RPMI8226 (cell line): ENCODE measurements at regions not wholly inside any gene's neighbourhood (a gene's known extent, or its start where the extent isn't known, plus 50 kb on each side); places are given as distances from the start of the nearest gene placed in this dataset.
"Not testable (repeated sequence)": the region's sequence is repeated elsewhere in the genome, so short reads cannot be mapped to it uniquely, and the experiment has no call there.

Source experiments
- DNase-seq: peaks from one replicate; pipeline ENCODE4 v3.0.0-alpha.2; 2015

DNA sequence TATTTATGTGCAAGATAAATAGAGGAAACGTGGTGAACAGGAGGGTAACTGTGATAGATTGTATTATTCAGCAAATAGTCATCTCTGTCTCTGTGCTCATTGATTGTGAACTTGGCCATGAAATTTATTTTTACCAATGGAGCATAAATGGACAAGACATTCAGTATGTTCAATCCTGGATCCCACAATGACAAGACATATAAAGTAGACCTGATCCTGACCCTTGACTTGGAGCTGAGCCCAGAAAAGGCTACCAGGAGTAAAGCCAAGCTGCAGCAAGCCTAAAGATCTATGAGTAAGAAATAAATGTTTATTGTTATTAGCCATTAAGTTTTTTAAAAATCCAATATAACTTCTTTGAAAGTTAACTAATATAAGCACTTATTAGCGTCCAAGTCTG lies 531.2 kb downstream of the PIK3C3 start:
- no peak for DNase-seq

DNA sequence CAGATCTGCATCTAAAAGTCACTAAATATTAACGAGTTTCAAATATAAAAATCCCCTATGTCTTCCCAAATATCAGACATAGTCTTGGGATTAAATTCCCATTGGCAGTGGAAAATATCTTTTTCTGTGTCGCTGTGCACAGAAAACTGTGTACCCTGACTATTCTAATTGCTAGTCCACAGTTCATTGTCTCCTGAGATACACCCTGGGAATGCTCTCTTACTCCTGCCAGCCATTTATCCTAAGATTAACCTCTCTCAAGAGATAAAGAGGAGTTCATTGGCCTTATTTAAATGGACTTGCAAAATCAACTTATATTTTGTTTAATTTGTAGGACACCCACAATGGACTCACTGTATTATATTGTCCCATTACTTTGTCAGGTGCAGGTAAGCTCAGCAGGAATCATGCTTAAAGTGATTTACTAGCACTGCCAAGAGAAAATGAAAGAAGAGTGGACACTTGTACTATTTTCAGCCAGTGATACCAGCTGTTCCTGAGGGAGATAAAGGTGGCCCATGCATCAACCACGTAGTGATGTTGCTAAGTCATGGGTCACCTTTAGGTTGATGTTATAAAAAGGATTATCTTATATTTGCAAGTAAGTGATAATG lies 553.8 kb downstream of the PIK3C3 start:
- DNase-seq = no peak

DNA sequence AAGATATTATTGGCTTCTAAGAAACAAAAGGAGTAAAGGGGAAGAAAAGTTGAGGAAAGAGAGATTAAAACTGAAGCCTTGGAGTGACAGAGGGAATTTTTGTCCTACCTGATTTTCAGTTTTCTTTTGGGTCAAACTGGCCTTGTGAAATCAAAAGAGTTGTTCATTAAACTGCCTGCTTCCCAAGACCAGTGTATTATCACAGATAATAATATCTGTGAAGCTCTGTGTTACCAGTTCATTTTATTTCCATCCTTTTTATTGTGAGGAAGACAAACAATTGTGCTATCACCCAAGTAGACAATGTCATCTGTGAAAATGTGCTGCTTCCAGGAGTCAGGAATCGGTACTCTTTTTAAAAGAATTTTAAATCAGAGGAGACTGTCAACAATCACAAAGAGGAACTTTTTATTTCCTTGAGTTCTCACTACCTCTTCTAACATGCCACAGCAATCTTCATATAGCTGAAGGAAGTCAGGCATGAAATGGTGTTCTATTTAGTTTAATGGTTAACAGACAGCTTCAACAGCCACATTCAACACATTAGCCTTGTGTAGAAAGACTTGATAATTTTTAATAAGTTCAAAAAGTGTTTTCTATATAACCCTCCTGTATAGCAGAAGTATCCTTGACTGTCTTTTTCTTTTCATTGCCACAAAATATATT lies 554.8 kb downstream of the PIK3C3 start:
- DNase-seq = no peak

DNA sequence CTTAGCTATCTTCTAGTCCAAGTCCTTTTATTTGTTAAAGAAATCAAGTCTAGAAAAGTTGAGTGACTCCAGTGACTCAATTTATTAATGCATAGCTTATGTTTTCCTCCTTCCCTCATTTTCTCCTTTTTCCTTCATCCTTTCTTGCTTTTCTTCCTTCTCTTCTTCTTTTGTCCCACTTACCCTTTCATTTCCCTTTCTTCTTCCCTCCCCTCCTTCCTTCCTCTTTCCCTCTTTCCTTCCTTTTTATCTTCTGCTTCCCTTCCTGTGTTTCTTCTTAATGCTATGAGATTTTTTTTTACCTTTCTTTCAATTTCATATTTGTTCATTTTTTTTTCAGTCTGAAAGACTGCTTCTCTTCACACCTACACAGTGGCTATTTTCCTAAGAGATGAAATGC lies 555.5 kb downstream of the PIK3C3 start:
- no peak for DNase-seq

DNA sequence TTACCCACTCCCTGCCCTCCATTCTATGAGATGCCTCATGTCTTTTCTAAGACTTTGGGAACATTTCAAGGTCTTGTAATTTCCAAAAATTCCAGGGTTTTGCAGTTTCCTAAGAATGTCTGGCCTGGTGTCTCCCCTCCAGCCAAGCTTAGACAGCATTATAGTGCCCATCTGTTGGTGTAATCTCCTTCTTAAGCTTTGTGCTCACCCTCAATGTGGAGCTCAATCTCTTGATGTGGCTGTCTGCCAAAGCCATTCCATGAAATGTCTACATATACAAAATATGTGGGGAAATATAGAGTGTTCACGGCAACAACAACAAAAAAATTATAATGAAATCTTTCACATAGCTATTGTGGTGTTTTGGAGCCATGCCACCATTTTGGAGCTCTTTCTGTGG lies 558.4 kb downstream of the PIK3C3 start:
- no peak for DNase-seq

DNA sequence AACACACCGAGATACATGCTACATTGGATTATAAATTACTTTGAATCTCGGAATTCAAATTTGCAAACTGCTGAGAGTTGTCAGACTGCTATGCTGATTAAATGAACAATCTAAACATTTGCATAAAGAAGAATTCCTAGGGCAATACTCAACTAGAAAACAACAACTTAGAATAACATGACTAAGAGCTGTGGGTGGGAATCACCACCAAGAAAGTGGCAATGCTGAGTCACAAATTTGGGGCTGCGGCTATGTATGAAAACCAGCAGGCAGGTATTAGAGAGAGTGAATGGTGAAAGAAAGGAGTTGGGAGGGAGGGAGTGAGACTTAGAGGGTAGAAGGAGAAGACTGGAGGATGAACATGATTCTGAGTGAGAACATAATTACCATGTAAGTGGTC lies 559.5 kb downstream of the PIK3C3 start:
- no peak for DNase-seq

DNA sequence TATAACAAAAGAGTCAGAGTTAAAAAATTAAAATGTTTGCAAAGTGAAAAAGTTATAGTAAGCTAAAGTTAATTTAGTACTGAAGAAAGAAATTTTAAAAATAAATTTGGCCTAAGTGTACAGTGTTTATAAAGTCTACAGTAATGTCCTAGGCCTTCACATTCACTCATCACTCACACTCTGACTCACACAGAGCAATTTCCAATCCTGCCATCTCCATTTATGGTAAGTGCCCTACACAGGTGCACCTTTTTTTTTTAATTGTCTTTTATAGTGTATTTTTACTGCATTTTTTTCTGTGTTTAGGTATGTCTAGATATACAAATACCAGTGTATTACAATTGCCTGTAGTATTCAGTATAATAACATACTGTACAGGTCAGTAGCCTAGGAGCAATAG lies 562.9 kb downstream of the PIK3C3 start:
- no peak for DNase-seq

DNA sequence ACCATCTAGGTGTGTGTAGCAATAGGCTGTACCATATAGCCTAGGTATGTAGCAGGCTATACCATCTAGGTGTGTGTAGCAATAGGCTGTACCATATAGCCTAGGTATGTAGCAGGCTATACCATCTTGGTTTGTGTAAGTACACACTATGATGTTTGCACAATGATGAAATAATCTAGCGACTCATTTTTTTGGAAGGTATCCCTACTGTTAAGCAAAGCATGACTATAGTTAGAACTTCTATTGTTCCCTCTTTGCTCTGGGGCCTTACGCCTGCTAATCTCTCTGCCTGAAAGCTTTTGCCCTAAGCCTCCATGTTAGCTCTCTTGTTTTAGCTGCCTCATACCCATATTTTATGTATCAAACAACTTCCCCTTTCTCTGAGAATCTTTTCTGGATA lies 563.3 kb downstream of the PIK3C3 start:
- not testable (repeated sequence) for DNase-seq

DNA sequence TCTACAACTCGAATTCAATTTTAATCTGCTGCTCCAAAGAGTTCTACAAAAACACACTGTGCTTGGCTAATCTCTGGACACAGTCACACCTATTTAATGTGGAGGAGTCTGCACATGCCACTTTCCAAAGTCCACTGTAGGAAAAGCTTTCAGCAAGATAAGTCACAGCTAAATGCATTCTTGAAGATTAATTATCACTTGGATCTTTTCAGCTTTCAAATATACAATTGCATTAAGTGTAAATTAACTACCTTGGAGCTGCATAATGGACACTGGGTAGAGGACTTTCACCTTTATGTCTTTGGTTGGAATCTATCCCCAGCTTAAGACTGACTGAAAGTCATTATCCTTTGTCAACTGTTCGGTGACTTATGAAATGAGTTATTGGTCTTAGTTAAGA lies 565.1 kb downstream of the PIK3C3 start:
- no peak for DNase-seq

DNA sequence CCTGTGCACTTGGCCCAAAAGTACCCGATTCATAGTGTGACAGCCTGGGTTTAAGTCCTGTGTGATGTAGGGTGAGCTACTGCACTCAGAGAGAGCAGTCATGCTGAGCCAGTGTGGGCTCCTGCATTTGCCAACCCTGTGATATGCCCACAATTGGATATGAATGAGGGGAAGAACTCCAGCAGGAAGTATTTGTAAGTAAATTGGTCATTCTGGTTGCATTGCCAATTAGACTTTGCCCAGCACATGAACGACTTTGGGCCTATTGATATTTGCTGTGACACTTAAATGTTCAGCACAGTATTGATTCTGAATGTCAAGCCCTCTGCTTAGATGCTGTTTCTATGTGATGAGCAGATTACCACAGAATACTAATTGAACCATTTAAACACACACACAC lies 570.9 kb downstream of the PIK3C3 start:
- no peak for DNase-seq

DNA sequence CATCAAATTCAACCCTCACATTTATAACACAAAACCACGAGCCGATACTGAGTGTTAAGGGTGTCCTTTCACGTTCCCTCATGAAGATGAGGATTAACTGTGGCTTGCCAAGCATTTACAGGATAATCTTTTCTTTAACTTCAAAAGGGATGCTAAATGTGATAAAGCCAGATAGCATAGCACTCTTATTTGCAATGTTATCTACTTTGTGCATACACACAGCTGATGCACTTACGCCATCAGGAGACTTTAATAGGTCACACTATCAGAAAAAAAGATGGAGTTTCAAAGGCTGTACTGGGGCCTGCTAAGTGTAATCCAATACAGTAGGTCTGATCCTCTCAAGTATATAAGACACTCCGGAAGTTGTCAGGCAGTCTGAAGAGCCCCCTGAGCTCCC lies 572.7 kb downstream of the PIK3C3 start:
- DNase-seq = no peak

DNA sequence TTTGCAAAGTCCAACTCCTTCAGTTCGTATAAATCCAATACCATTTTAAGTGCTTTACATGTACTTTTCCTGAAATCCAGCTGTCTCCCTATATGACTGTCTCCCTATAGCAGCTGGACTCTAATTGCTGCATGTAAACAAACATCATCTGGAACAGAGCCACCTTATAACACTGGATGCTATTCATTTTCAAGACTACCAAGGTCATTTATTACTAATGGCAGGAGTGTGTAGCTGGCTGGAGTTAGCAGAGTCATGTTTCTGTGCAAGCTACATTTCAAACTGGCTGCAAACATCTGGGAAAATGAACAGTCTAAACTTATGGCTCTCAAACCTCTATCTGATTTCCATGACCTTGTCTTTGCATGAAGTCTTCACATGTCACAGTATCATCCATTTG lies 575.2 kb downstream of the PIK3C3 start:
- no peak for DNase-seq

DNA sequence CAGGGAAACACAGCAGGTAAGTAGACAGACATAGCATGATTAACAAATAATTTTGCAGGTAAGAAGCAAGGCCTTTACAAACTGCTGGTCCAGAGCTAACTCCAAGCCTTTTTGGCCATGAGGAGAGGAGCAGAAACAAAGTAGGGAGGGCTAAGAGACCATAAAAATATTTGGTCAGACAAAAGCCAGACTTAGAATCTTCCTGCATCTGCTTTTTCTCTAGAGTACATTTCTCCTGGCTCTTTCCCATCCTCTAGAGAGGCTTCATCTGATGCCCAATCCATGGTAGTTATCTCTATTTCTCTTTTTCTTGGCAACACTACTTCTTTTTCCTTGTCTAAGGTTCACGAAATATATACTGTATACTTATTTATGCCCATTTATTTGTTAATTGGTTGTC lies 577.1 kb downstream of the PIK3C3 start:
- no peak for DNase-seq

DNA sequence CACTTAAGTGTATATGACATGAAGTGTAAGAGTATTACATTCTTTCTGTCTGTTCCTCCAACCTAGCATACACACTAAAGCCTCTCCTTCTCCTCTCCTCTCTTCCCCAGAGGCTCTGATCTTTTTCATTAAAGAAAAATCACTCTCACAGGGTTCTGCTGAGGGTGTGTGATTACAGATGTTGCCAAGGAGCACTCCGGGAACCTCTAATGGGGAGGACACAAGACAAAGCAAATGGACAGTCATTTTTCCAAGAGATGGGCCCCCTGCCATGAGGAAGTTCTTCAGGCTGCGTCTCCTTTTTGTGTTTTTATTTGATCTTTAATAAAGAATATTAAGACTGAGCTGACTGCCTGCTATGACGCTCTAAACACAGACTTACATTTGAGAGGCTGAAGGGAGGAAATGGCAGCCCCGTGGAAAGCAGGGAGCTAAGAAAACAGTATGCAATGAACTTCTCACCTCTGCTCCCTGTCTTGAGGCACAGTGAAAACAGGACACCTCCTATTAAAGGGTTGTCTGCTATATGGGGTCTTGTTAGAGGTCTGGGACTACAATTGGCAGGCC lies 578.1 kb downstream of the PIK3C3 start:
- DNase-seq = no peak

DNA sequence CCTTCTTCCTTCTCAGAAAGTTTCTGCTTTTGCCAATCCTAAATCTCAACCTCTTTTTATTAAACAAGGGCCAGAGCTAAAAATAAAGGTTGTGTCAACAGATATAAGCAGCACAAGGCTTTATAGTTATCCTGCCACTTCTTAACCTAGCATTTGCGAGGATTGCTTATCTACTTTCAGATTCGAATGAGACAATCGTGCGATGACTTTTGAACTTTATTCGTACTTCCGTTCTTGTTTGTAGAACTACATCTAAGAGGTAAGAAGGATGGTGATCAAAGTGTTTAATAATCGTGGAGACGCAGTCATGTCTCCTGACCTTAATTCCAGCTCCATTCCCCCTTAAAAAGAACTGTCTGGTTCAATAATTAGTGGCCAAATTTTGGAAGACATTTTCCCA lies 578.6 kb downstream of the PIK3C3 start:
- no peak for DNase-seq

DNA sequence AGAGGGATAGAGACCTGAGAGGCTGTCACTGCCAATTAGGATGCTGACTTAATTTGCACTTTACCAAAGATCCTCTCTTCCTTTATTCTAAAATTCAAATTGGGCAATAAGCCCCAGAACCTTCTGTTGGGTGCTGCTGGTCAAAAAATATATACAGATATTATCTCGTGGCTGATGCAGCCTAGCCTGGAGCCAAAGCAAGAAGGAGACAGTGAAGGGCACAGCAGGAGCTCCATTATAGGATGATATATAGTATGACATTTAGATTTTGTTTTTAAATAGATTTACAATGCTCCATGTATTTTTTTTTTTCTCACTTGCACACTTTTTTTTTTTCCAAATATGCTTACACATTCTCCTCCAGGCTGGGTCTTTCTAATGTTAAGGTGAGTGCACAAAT lies 579.3 kb downstream of the PIK3C3 start:
- DNase-seq = no peak

DNA sequence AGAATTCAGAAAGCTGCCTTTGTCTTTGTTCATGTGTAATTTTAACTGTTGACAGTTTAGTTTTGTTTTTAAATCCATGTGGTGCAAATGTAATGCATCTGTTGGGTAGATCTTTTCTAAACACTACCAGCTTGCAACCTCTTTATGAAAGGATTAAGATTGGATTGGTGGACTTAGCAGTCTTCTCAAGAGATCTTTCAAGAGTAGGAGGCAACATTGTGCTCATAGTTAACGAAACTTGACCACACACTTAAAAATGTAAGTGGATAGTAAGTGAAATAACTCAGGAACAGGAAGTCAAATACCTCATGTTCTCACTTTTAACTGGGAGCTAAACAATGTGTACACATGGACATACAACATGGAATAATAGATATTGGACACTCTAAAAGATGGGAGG lies 579.0 kb downstream of the RIT2 start:
- DNase-seq = no peak

DNA sequence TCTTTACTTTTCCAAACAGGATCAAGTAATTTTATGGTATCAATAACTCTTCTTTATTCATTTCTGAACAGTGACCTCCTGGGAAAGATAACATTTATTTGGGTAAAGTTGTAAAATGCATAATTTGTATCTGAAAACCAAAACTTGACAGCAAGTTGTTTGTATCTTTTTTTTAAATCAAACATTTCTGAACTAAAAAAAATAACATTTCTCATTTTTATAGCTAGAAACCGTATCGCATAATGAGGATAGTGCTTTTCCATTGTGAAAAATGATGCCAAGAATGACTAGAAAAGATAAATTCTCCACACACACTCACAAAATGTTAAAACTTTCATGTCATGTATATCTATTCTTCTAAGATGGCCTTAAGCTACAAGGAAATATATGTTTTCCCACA lies 578.2 kb downstream of the RIT2 start:
- DNase-seq = no peak

DNA sequence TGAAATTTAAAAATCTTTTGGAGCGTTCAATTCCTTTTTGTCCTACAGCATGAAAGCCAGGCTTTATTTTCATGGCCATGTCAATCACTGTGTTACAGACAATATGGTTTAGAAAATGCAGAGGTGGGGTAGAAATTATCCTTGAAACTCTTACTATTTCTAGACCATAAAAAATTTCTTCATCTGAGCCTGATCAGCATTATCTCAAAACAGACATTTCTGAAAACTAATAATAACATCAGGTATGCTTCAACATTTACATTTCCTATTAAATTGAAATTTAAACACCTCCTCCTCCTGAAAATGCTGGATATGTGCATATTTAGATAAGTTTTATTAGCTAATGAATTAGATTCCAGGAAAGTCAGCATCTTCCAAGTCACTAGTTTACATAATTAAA lies 570.6 kb downstream of the RIT2 start:
- DNase-seq = no peak

DNA sequence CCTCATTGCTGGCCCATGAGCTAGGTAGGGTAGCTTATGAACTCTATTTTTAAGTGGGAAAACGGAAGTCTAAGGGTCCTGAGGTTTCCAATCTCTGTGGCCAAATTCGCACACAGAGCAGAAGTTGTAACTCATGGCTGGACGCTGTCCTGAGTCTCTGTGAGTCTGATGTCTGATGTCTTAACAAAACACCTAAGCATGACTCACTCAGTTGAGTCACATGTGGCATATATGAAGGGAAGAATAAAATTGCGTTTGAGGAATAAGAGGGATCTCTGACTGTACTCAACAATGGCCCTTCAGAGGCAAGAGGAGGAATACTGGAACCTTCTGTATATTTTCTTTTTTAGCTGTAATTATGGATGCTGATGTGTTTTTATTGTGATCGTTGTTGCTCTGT lies 569.7 kb downstream of the RIT2 start:
- DNase-seq = no peak

DNA sequence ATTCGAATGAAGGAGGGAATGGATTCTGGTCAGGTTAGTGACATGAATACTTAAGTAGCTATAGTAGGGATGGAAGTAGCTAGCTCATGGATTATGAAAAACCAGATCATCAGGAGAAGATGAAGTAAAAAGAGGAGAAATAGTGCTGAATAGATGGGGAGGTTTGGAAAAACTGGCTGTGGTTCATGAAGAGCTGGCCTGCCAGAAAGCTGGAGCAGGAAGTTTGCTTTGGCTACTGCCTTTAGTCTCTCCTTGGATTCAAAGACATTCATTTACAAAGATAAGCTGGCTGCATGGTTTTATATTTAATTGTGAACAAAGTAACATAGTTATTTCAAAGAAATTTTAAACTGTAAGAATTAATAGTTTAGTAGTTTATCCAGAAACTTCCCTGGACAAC lies 567.0 kb downstream of the RIT2 start:
- DNase-seq = no peak

DNA sequence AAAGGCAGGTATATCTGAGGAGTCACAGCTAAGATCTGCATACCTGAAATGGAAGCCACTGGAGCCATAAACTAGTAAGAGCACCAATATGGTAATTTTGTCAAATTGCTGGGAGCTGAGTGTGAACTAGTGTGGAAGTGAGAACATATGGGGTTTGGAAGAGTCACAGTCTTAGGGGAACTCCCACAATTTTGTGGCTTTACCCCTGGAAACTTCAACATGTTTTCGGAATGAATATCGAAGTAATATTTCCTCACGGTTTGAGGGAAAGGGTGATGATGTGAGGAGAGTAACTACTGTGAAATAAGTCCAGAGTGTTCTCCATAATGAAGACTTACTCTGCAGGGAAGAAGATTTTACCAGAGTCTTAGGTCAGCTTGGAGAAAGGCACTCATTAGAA lies 565.9 kb downstream of the RIT2 start:
- DNase-seq = no peak

DNA sequence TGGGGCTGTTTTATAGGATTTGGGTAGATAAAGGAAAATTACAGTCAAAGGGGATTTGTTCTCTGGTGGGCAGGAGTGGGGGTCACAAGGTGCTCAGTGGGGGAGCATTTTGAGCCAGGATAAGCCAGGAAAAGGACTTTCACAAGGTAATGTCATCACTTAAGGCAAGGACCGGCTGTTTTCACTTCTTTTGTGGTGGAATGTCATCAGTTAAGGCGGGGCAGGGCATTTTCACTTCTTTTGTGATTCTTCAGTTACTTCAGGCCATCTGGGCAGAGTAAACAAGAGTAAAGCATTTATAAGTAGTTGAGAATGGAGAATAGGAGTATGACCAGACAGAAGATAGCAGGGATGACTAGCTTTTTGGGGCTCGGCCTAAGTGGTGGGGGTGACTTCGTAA lies 562.9 kb downstream of the RIT2 start:
- not testable (repeated sequence) for DNase-seq

DNA sequence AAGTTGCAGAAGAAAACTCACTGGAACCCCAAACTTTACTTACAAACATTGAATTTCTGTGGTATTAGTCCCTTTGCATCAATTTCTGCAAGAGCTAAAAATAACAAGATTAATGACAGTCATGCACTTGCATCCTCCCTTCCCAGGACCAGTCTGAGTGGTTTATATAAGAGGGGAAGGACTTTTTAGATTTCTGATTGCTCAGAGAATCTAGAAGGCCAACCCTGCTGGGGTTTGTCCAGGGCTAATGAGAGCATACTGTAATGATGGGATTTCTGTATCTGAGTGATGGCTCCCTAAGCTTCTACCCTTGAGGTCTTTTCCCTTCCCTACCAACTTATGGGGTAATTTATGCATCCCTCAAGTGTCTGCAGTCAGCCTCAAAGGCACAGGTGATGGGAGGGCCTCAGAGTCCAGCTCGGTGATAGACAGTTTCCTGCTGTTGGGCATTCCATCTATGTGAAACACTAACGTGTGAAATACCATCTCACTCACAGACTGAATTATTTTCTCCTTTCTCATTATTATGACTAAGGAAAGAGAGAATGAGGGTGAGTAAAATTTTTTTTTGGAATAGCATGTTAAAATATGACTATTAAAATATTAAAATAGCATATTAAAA lies 556.3 kb downstream of the RIT2 start:
- DNase-seq = no peak

DNA sequence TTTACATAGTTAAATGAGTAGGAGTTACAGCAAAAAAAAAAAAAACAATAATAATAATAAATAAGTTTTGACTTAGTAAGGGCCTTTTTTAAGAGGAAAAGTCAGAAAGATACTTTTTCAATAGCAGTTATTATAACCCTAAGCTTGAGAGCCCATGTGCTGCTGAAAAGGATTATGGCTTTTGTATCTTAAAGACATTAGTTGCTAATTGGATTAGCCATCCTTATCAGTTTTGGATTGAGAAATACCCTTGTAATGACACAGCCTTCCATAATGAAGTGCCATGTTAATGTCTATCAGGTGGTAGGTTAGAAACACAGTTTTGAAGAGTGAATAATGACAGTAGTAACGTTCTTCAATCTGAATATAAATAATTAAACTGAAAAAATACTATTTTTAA lies 554.0 kb downstream of the RIT2 start:
- DNase-seq = no peak
